ENCODE measurements at regions not wholly inside any gene's neighbourhood (a gene's known extent, or its start where the extent isn't known, plus 50 kb on each side); places are given as distances from the start of the nearest gene placed in this dataset.

DNA sequence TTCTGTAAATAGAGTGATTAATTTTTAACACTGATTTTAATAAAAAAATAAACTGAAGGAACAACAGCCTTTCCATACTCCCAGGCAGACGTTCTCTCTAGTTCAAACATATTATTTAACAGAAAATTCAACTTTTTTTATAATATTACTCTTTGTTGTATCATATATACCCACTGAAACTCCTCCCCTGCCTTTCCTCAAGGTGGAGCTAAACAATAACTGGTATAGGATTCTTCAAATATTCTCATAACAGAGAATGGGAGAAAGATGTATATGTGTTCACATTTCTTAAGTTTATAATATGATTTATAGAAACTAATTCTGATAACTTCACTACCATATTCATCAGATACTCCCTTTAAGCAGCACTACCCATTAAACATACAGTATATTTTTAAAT lies 83.4 kb downstream of the CYLC2 start:
- TF ChIP-seq, protein P1, sequence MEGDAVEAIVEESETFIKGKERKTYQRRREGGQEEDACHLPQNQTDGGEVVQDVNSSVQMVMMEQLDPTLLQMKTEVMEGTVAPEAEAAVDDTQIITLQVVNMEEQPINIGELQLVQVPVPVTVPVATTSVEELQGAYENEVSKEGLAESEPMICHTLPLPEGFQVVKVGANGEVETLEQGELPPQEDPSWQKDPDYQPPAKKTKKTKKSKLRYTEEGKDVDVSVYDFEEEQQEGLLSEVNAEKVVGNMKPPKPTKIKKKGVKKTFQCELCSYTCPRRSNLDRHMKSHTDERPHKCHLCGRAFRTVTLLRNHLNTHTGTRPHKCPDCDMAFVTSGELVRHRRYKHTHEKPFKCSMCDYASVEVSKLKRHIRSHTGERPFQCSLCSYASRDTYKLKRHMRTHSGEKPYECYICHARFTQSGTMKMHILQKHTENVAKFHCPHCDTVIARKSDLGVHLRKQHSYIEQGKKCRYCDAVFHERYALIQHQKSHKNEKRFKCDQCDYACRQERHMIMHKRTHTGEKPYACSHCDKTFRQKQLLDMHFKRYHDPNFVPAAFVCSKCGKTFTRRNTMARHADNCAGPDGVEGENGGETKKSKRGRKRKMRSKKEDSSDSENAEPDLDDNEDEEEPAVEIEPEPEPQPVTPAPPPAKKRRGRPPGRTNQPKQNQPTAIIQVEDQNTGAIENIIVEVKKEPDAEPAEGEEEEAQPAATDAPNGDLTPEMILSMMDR (conservative IDR thresholded peaks at IDR 0.05; ENCODE audit: low read depth, low read length): no peak
- no peak for TF ChIP-seq EZH2phosphoT487 (IDR thresholded peaks at IDR 0.05; ENCODE audit: borderline replicate concordance, low read length)
